H1 (cell line): ENCODE measurements at regions not wholly inside any gene's neighbourhood (a gene's known extent, or its start where the extent isn't known, plus 50 kb on each side); places are given as distances from the start of the nearest gene placed in this dataset.

Experiments used
- CTCF ChIA-PET: fragments of 300-600 bp; sonication (Branson Sonifier 250); formaldehyde crosslinking; loops from one replicate; lab custom pipeline; 2021; ENCODE audit not compliant: partially characterized antibody; lab: Charles Lee
- POLR2A ChIA-PET: fragments of 300-600 bp; sonication (Branson Sonifier 250); formaldehyde crosslinking; loops from one replicate; lab custom pipeline; 2021; ENCODE audit warnings: inconsistent platforms; ENCODE audit not compliant: partially characterized antibody; lab: Charles Lee
- DNase-seq, 2 experiments: peaks; one replicate each; pipeline versions ENCODE4 v3.0.0 to v3.0.0-alpha.2; 2010 to 2022; ENCODE audit warnings: low spot score in 2 of 2, low read depth in 1 of 2, mixed read lengths in 1 of 2
- FAIRE-seq: peaks from 2 replicates; lab custom pipeline; 2011; peaks lifted over from hg19 to GRCh38; lab: Jason Lieb, UNC
- H2AFZ ChIP-seq: 2 replicates; pipeline ENCODE4 v1.8.1; 2012; ENCODE audit warnings: low read length, inconsistent platforms
- H2AK5ac ChIP-seq: 2 replicates; pipeline ENCODE4 v1.6.1; 2013; ENCODE audit warnings: low read depth, low read length
- H2BK120ac ChIP-seq: replicated peaks from 2 replicates; pipeline ENCODE3; 2013; ENCODE audit warnings: low read depth, low read length, inconsistent platforms
- H2BK12ac ChIP-seq: 2 replicates; pipeline ENCODE4 v1.6.1; 2013; ENCODE audit warnings: low read depth, low read length
- H2BK15ac ChIP-seq: 2 replicates; pipeline ENCODE4 v1.6.1; 2013; ENCODE audit warnings: low read length
- H2BK20ac ChIP-seq: 2 replicates; pipeline ENCODE4 v1.6.1; 2013; ENCODE audit warnings: low read length
- H2BK5ac ChIP-seq: 2 replicates; pipeline ENCODE4 v1.6.1; 2013; ENCODE audit warnings: low read depth, low read length
- H3K14ac ChIP-seq: 2 replicates; pipeline ENCODE4 v1.6.1; 2013; ENCODE audit warnings: inconsistent platforms; ENCODE audit not compliant: insufficient read length
- H3K18ac ChIP-seq: 2 replicates; pipeline ENCODE4 v1.6.1; 2013; ENCODE audit warnings: low read length; ENCODE audit errors: extremely low read depth
- H3K23ac ChIP-seq: 2 replicates; pipeline ENCODE4 v1.6.1; 2013; ENCODE audit warnings: inconsistent platforms; ENCODE audit not compliant: insufficient read length
- H3K23me2 ChIP-seq: 2 replicates; pipeline ENCODE4 v1.6.1; 2013; ENCODE audit warnings: low read depth, low read length
- H3K27ac ChIP-seq: 2 replicates; pipeline ENCODE4 v1.6.1; 2011; ENCODE audit warnings: low read depth, low read length, inconsistent platforms
- H3K27me3 ChIP-seq, 4 experiments: replicated peaks in 1 of 4; 1 replicate in 1 of 4; 2 replicates in 3 of 4; pipeline versions ENCODE4 v1.6.1 to v1.8.1; 2011 to 2013; ENCODE audit warnings: low read length in 3 of 4, mild to moderate bottlenecking in 3 of 4, inconsistent platforms in 2 of 4, mixed read lengths in 2 of 4, moderate library complexity in 1 of 4; ENCODE audit not compliant: control insufficient read depth in 3 of 4, insufficient read depth in 3 of 4; ENCODE audit errors: extremely low read depth in 1 of 4
- H3K36me3 ChIP-seq, 4 experiments: 2 replicates each; pipeline versions ENCODE4 v1.6.1 to v1.8.1; 2011 to 2013; ENCODE audit warnings: mild to moderate bottlenecking in 4 of 4, low read length in 3 of 4, moderate library complexity in 2 of 4, control low read depth in 1 of 4, inconsistent platforms in 1 of 4; ENCODE audit not compliant: insufficient read depth in 4 of 4, control insufficient read depth in 2 of 4
- H3K4ac ChIP-seq: replicated peaks from 2 replicates; pipeline ENCODE3; 2013; ENCODE audit warnings: low read length, low read depth, mixed read lengths, inconsistent platforms; ENCODE audit not compliant: insufficient read length
- H3K4me1 ChIP-seq, 4 experiments: replicated peaks in 1 of 4; 1 replicate in 1 of 4; 2 replicates in 3 of 4; pipeline versions ENCODE4 v1.6.1 to v1.8.1; 2011 to 2013; ENCODE audit warnings: low read length in 3 of 4, inconsistent platforms in 2 of 4, mixed read lengths in 1 of 4; ENCODE audit not compliant: insufficient read depth in 4 of 4, control insufficient read depth in 3 of 4
- H3K4me2 ChIP-seq, 2 experiments: 2 replicates each; pipeline versions ENCODE4 v1.6.1 to v1.8.1; 2011 to 2013; ENCODE audit warnings: low read depth in 2 of 2, low read length in 2 of 2, control low read depth in 1 of 2, inconsistent platforms in 1 of 2, mild to moderate bottlenecking in 1 of 2; ENCODE audit not compliant: insufficient read depth in 1 of 2
- H3K4me3 ChIP-seq, 4 experiments: fragments of 200-600, 300-600 bp in 1 of 4; sonication (generic), shearing (Covaris generic), sonication (Bioruptor Twin) in 1 of 4; 2 replicates each; pipeline versions ENCODE4 v1.5.1 to v1.8.1; 2011 to 2016; ENCODE audit warnings: low read length in 4 of 4, low read depth in 3 of 4, control low read depth in 2 of 4, inconsistent platforms in 2 of 4, mild to moderate bottlenecking in 2 of 4, mixed read lengths in 1 of 4, moderate library complexity in 1 of 4; ENCODE audit not compliant: insufficient read depth in 2 of 4; ENCODE audit errors: extremely low read depth in 1 of 4
- H3K56ac ChIP-seq: replicated peaks from 2 replicates; pipeline ENCODE3; 2013; ENCODE audit warnings: low read depth, mild to moderate bottlenecking, mixed read lengths, low read length, inconsistent platforms; ENCODE audit not compliant: insufficient read length
- H3K79me1 ChIP-seq: 2 replicates; pipeline ENCODE4 v1.6.1; 2013; ENCODE audit warnings: low read depth, low read length, control low read depth
- H3K79me2 ChIP-seq, 2 experiments: 2 replicates each; pipeline versions ENCODE4 v1.6.1 to v1.8.1; 2012 to 2013; ENCODE audit warnings: low read length in 2 of 2, mild to moderate bottlenecking in 2 of 2, inconsistent platforms in 1 of 2; ENCODE audit not compliant: insufficient read depth in 2 of 2, control insufficient read depth in 1 of 2
- H3K9ac ChIP-seq, 4 experiments: replicated peaks in 1 of 4; 1 replicate in 1 of 4; 2 replicates in 3 of 4; pipeline versions ENCODE4 v1.6.1 to v1.8.1; 2011 to 2013; ENCODE audit warnings: low read depth in 3 of 4, low read length in 3 of 4, control low read depth in 2 of 4, mild to moderate bottlenecking in 2 of 4, moderate library complexity in 2 of 4, inconsistent platforms in 1 of 4; ENCODE audit errors: extremely low read depth in 1 of 4
- H3K9me3 ChIP-seq, 2 experiments: 2 replicates each; pipeline versions ENCODE4 v1.6.1 to v1.8.1; 2012 to 2013; ENCODE audit warnings: mild to moderate bottlenecking in 2 of 2, moderate library complexity in 2 of 2, control low read depth in 1 of 2, inconsistent platforms in 1 of 2, low read depth in 1 of 2, low read length in 1 of 2, mixed read lengths in 1 of 2; ENCODE audit not compliant: insufficient read depth in 2 of 2
- H4K20me1 ChIP-seq, 2 experiments: replicated peaks in 1 of 2; 2 replicates each; pipeline versions ENCODE3 to v1.8.1; 2011 to 2013; ENCODE audit warnings: inconsistent platforms in 2 of 2, low read length in 2 of 2, mild to moderate bottlenecking in 1 of 2; ENCODE audit not compliant: insufficient read depth in 2 of 2, control insufficient read depth in 1 of 2
- H4K5ac ChIP-seq: 2 replicates; pipeline ENCODE4 v1.6.1; 2013; ENCODE audit warnings: low read length, low read depth, mixed read lengths, inconsistent platforms; ENCODE audit not compliant: insufficient read length
- H4K8ac ChIP-seq: 2 replicates; pipeline ENCODE4 v1.8.0; 2013; ENCODE audit warnings: mild to moderate bottlenecking, moderate library complexity, low read length, inconsistent platforms; ENCODE audit not compliant: insufficient read depth; ENCODE audit errors: extremely low read depth
- H4K91ac ChIP-seq: replicated peaks from 2 replicates; pipeline ENCODE3; 2013; ENCODE audit warnings: low read length, mixed read lengths, inconsistent platforms; ENCODE audit not compliant: insufficient read length
- BACH1 ChIP-seq: IDR thresholded peaks from 2 replicates; pipeline ENCODE4 v1.6.1; 2012; ENCODE audit warnings: low read length, improper control_type of control experiment
- CHD2 ChIP-seq: IDR thresholded peaks from 2 replicates; pipeline ENCODE4 v1.6.1; 2012; ENCODE audit warnings: low read length, improper control_type of control experiment
- KDM4A ChIP-seq: IDR thresholded peaks from one replicate; pipeline ENCODE4 v1.7.1; 2012; ENCODE audit warnings: low read depth, mild to moderate bottlenecking, moderate library complexity, low read length, inconsistent platforms; ENCODE audit not compliant: severe bottlenecking
- ZNF274 ChIP-seq: IDR thresholded peaks from 2 replicates; pipeline ENCODE4 v1.7.0; 2012; ENCODE audit warnings: low read length, borderline replicate concordance; ENCODE audit errors: extremely low read depth
- WGBS, 2 experiments: shearing (Covaris generic) in 1 of 2; methylation state at CpG; one replicate each; pipeline versions ENCODE4 v1.1.6 to v1.1.7; 2013 to 2015; ENCODE audit warnings: low lambda C conversion rate in 2 of 2, mixed read lengths in 2 of 2, inconsistent platforms in 1 of 2, low coverage in 1 of 2, missing lambda C conversion rate in 1 of 2; ENCODE audit not compliant: insufficient replicate concordance in 2 of 2, insufficient coverage in 1 of 2, insufficient read length in 1 of 2; ENCODE audit errors: extremely low coverage in 1 of 2, missing lambda C conversion rate in 1 of 2; 5-methylcytosine and 5-hydroxymethylcytosine counted together

DNA sequence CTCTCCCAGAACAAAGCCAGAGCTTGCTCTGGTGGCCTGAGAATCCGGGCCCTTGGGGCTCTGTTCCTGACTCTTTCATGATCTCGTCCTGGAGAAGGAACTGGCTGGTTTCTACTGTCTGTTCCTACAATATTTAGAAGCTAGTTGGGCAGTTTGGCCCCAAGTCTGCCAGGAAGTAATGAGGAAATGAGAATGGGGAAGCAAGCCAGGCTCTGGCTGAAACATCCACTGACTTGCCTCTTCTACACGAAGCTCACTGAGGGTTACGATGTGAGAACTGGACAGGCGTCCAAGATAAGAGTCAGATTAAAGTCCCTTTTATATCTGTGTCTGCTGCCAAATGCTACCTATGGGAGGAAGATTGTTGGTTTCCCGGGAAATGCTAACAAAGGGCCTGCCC lies 110.0 kb upstream of the KIRREL3 start:
- peak overlapping the region; percentile 68 for H3K18ac ChIP-seq

More for the DNA sequence above, 110.0 kb upstream of the KIRREL3 start:
- Histone ChIP-seq H3K79me1 (no peaks in the 10 kb centered on the region), H3K14ac (no peak overlapping the region), H3K23me2 (no peaks in the 10 kb centered on the region), H3K36me3 (no peaks in the 10 kb centered on the region), H3K79me2 (no peaks in the 10 kb centered on the region), H4K5ac (peak overlapping the region; percentile 13), H3K4me2 (peak overlapping the region in 1 of 2 experiments; percentile 46; a peak in 2 of 4 replicates), H2AFZ (peak overlapping the region; percentile 37; the same call in 1 of the 2 replicates), H3K9me3 (no peaks in the 10 kb centered on the region), H3K23ac (no peak overlapping the region), H3K4ac (no peak overlapping the region), H2BK15ac (no peak overlapping the region), H2BK12ac (peak overlapping the region; percentile 6; the same call in 1 of the 2 replicates), H4K20me1 (no peaks in the 10 kb centered on the region), H3K4me1 (peaks cover 0 to 20% (median 17%) of the 10 kb centered on the region in 4 experiments), H2BK20ac (peak overlapping the region; percentile 13; the same call in 1 of the 2 replicates), H2BK5ac (no peak overlapping the region; the same call in 1 of the 2 replicates), H2BK120ac (no peak overlapping the region), H3K56ac (no peak overlapping the region), H3K27ac (no peak overlapping the region), H4K91ac (peak overlapping the region; percentile 12), H3K27me3 (no peaks in the 10 kb centered on the region), H4K8ac (no peak overlapping the region), H2AK5ac (no peak overlapping the region), H3K4me3 (peak overlapping the region in 1 of 4 experiments; percentile 20; a peak in 1 of 8 replicates), H3K9ac (no peak overlapping the region)
- ChIA-PET CTCF (interaction anchor here (1.1 to 1.3 kb wide), 2 partner anchors 36 to 46 kb away, joined by 3 to 4 read pairs; no protein-coding TSS in a partner anchor), POLR2A (no interaction called here)
- 86% methylated on average over 6 of the region's 6 CpGs; no CpG with 5 or more reads in 1 of the 2 experiments for WGBS, 2 experiments
- no peak for TF ChIP-seq KDM4A
- TF ChIP-seq ZNF274 = no peak
- TF ChIP-seq CHD2 = no peak
- TF ChIP-seq BACH1 = no peak
- no peak for FAIRE-seq
- DNase-seq = no peak
